ENCODE measurements at regions not wholly inside any gene's neighbourhood (a gene's known extent, or its start where the extent isn't known, plus 50 kb on each side); places are given as distances from the start of the nearest gene placed in this dataset.

- no peak for TF ChIP-seq CTCF (IDR thresholded peaks at IDR 0.05; ENCODE audit: borderline replicate concordance, extremely low read depth, low read length, poor library complexity, severe bottlenecking)
- no peak for TF ChIP-seq EZH2 (IDR thresholded peaks at IDR 0.05; ENCODE audit: borderline replicate concordance, low read depth, low read length, severe bottlenecking)
Measured at GRCh38 chr20:52321396-52321795, 129.8 kb upstream of the ZFP64 start.
